GM23338 (cell line): ENCODE measurements at regions not wholly inside any gene's neighbourhood (a gene's known extent, or its start where the extent isn't known, plus 50 kb on each side); places are given as distances from the start of the nearest gene placed in this dataset.

Experiments
- ATAC-seq: fragments of 200-7000 bp; cut with Tn5 transposase; 3 replicates; pipeline ENCODE4 v1.9.1; 2020
- DNase-seq: peaks from one replicate; pipeline ENCODE4 v3.0.0-alpha.2; 2015; ENCODE audit warnings: low spot score
- H2AFZ ChIP-seq: fragments of 200-600 bp; sonication (generic); 2 replicates; pipeline ENCODE4 v1.8.0; 2016; ENCODE audit warnings: antibody characterized with exemption, mild to moderate bottlenecking, moderate library complexity
- H3F3A ChIP-seq: fragments of 200-600 bp; sonication (generic); replicated peaks from 2 replicates; pipeline ENCODE4 v1.8.0; 2017; ENCODE audit warnings: antibody characterized with exemption, mixed run types, low read depth
- H3K27ac ChIP-seq: fragments of 200-600 bp; sonication (generic); 2 replicates; pipeline ENCODE4 v1.6.1; 2016; ENCODE audit warnings: low read depth
- H3K27me3 ChIP-seq: fragments of 200-600 bp; sonication (generic); 2 replicates; pipeline ENCODE4 v1.8.0; 2016; ENCODE audit warnings: mild to moderate bottlenecking, mixed run types, moderate library complexity; ENCODE audit not compliant: insufficient read depth
- H3K36me3 ChIP-seq: fragments of 200-600 bp; sonication (generic); 2 replicates; pipeline ENCODE4 v1.8.0; 2016; ENCODE audit warnings: mild to moderate bottlenecking; ENCODE audit not compliant: insufficient read depth
- H3K4me1 ChIP-seq: fragments of 200-600 bp; sonication (generic); 2 replicates; pipeline ENCODE4 v1.8.0; 2016; ENCODE audit warnings: mild to moderate bottlenecking, moderate library complexity; ENCODE audit not compliant: insufficient read depth
- H3K4me2 ChIP-seq: fragments of 200-600 bp; sonication (generic); 2 replicates; pipeline ENCODE4 v1.7.1; 2017; ENCODE audit warnings: mixed run types
- H3K4me3 ChIP-seq: fragments of 200-600 bp; sonication (generic); 2 replicates; pipeline ENCODE4 v1.6.1; 2016; ENCODE audit warnings: mixed run types
- H3K79me2 ChIP-seq: fragments of 200-600 bp; sonication (generic); replicated peaks from 2 replicates; pipeline ENCODE4 v1.8.0; 2017; ENCODE audit warnings: mild to moderate bottlenecking; ENCODE audit not compliant: insufficient read depth
- H3K9me2 ChIP-seq: fragments of 200-600 bp; sonication (generic); 2 replicates; pipeline ENCODE4 v1.8.0; 2017; ENCODE audit not compliant: insufficient read depth
- H4K20me1 ChIP-seq: fragments of 200-600 bp; sonication (generic); replicated peaks from 2 replicates; pipeline ENCODE4 v1.8.0; 2017; ENCODE audit warnings: mild to moderate bottlenecking; ENCODE audit not compliant: insufficient read depth
- H3K27ac Mint-ChIP-seq: 2 replicates; pipeline ENCODE4 v1.8.0; 2020; ENCODE audit warnings: inconsistent platforms, mild to moderate bottlenecking, moderate library complexity, mixed read lengths
- H3K27me3 Mint-ChIP-seq: 3 replicates; pipeline ENCODE4 v1.8.0; 2022; ENCODE audit warnings: low read depth, mild to moderate bottlenecking, moderate library complexity, mixed read lengths, inconsistent platforms; ENCODE audit not compliant: insufficient read depth, poor library complexity
- H3K36me3 Mint-ChIP-seq: 3 replicates; pipeline ENCODE4 v1.8.0; 2021; ENCODE audit warnings: low read depth, mild to moderate bottlenecking, inconsistent platforms, moderate library complexity, mixed read lengths
- H3K4me1 Mint-ChIP-seq: 3 replicates; pipeline ENCODE4 v1.8.0; 2020; ENCODE audit warnings: mild to moderate bottlenecking, inconsistent platforms, mixed read lengths
- H3K4me3 Mint-ChIP-seq: 3 replicates; pipeline ENCODE4 v1.8.0; 2021; ENCODE audit warnings: moderate library complexity, mild to moderate bottlenecking, inconsistent platforms, mixed read lengths
- H3K9me3 Mint-ChIP-seq: 3 replicates; pipeline ENCODE4 v1.8.0; 2020; ENCODE audit warnings: moderate library complexity, mild to moderate bottlenecking, inconsistent platforms, mixed read lengths
- CREB1 ChIP-seq: fragments of 250-450 bp; sonication (Bioruptor Pico); IDR thresholded peaks from 2 replicates; pipeline ENCODE4 v1.5.0; 2020; ENCODE audit warnings: low read depth, mild to moderate bottlenecking, moderate library complexity
- CTCF ChIP-seq, 2 experiments: fragments of 200-600 bp in 1 of 2; sonication (generic) in 1 of 2; conservative IDR thresholded peaks; 2 replicates each; pipeline versions ENCODE4 v1.5.1 to v1.6.1; 2016 to 2017; ENCODE audit warnings: antibody characterized with exemption in 2 of 2, low read depth in 2 of 2, mild to moderate bottlenecking in 2 of 2, moderate library complexity in 1 of 2
- ETS1 ChIP-seq: IDR thresholded peaks from 2 replicates; pipeline ENCODE4 v1.6.1; 2016; ENCODE audit warnings: antibody characterized with exemption
- EZH2 ChIP-seq: fragments of 200-600 bp; sonication (generic); IDR thresholded peaks from one replicate; pipeline ENCODE4 v1.8.0; 2017; ENCODE audit warnings: antibody characterized with exemption, mild to moderate bottlenecking, low read depth; ENCODE audit not compliant: unreplicated experiment
- EZH2phosphoT487 ChIP-seq: fragments of 200-600 bp; sonication (generic); IDR thresholded peaks from one replicate; pipeline ENCODE4 v1.8.1; 2018; ENCODE audit warnings: antibody characterized with exemption; ENCODE audit not compliant: unreplicated experiment
- JUNB ChIP-seq: IDR thresholded peaks from one replicate; pipeline ENCODE4 v1.6.1; 2016; ENCODE audit warnings: antibody characterized with exemption; ENCODE audit not compliant: unreplicated experiment
- NANOG ChIP-seq: IDR thresholded peaks from 2 replicates; pipeline ENCODE4 v1.6.1; 2016; ENCODE audit warnings: antibody characterized with exemption, borderline replicate concordance
- POLR2AphosphoS5 ChIP-seq: IDR thresholded peaks from 2 replicates; pipeline ENCODE4 v1.6.1; 2016; ENCODE audit warnings: antibody characterized with exemption, low read depth
- REST ChIP-seq: IDR thresholded peaks from one replicate; pipeline ENCODE4 v1.6.1; 2018; ENCODE audit warnings: antibody characterized with exemption; ENCODE audit not compliant: unreplicated experiment
- STAT1 ChIP-seq: IDR thresholded peaks from one replicate; pipeline ENCODE4 v1.6.1; 2016; ENCODE audit warnings: antibody characterized with exemption; ENCODE audit not compliant: unreplicated experiment
- ZNF114 ChIP-seq: fragments of 250-450 bp; sonication (Bioruptor Pico); IDR thresholded peaks from 2 replicates; pipeline ENCODE4 v1.5.0; 2020; ENCODE audit warnings: mild to moderate bottlenecking, moderate library complexity
- ZNF331 ChIP-seq: fragments of 250-450 bp; sonication (Bioruptor Pico); IDR thresholded peaks from 2 replicates; pipeline ENCODE4 v1.5.0; 2020; ENCODE audit warnings: low read depth, mild to moderate bottlenecking, moderate library complexity
- ZNF462 ChIP-seq: fragments of 250-450 bp; sonication (Bioruptor Pico); IDR thresholded peaks from 2 replicates; pipeline ENCODE4 v1.5.0; 2020; ENCODE audit warnings: mild to moderate bottlenecking, moderate library complexity

- Histone ChIP-seq H2AFZ (no peak overlapping the region), H3K9me2 (no peaks in the 10 kb centered on the region), H3K27ac (no peak overlapping the region), H3K79me2 (no peaks in the 10 kb centered on the region), H3K4me3 (no peak overlapping the region), H3F3A (no peaks in the 10 kb centered on the region), H3K4me2 (no peak overlapping the region), H4K20me1 (no peaks in the 10 kb centered on the region), H3K4me1 (no peaks in the 10 kb centered on the region), H3K36me3 (0 out of 2 replicates have a peak, but pooled peaks cover 3% of the 10 kb centered on the region), H3K27me3 (no peaks in the 10 kb centered on the region)
- Mint-ChIP-seq H3K36me3 (no peaks in the 10 kb centered on the region), H3K27ac (no peak overlapping the region), H3K27me3 (peaks cover 2% of the 10 kb centered on the region), H3K9me3 (no peaks in the 10 kb centered on the region), H3K4me3 (no peak overlapping the region), H3K4me1 (no peaks in the 10 kb centered on the region)
- no peak for TF ChIP-seq EZH2phosphoT487
- no peak for TF ChIP-seq EZH2
- no peak for TF ChIP-seq CREB1 (CRISPR knock-in tag)
- no peak for TF ChIP-seq ZNF462 (CRISPR knock-in tag)
- TF ChIP-seq POLR2AphosphoS5 = no peak
- no peak for TF ChIP-seq REST
- TF ChIP-seq NANOG = no peak
- TF ChIP-seq STAT1 = no peak
- TF ChIP-seq ETS1 = no peak
- TF ChIP-seq ZNF114 (CRISPR knock-in tag) = no peak
- TF ChIP-seq ZNF331 (CRISPR knock-in tag) = no peak
- TF ChIP-seq CTCF (conservative IDR thresholded peaks at IDR 0.05; ENCODE audit: low read depth in 2 of 2) = no peak
- no peak for TF ChIP-seq JUNB
- DNase-seq (no peak), ATAC-seq (no peak)
Measured at GRCh38 chr11:93054881-93055280, 85.4 kb downstream of the MTNR1B start.
